ENCODE measurements at regions not wholly inside any gene's neighbourhood (a gene's known extent, or its start where the extent isn't known, plus 50 kb on each side); places are given as distances from the start of the nearest gene placed in this dataset.

DNA sequence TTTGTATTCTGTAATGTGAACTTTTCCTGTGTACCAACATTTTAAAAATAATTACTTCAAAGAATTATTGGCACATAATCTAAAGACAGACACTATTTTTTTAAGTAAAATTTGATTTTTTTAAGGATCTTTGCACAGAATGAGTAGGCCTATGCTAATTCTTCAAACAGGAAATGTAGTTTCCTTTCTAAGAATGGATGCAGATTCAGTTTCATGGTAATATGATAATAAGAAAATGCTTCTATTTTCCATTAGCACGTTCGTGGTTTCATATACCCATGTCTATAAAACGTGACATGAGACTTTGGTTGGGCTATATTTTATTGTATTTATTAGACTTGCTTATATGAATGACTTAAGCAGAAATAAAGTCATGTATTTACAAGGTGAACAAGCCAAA is 191.8 kb upstream of the RBBP8 start:
- TF ChIP-seq POLR2A (IDR thresholded peaks at IDR 0.05; ENCODE audit: low read length) (no peak), GATA1 (IDR thresholded peaks at IDR 0.05; ENCODE audit: low read depth, low read length) (no peak)

All from erythroblast (primary cell).